ENCODE measurements at regions not wholly inside any gene's neighbourhood (a gene's known extent, or its start where the extent isn't known, plus 50 kb on each side); places are given as distances from the start of the nearest gene placed in this dataset.

- DNase-seq (ENCODE audit: low read depth): no peak
- no peaks in the 10 kb centered on the region for H3K36me3 ChIP-seq (ENCODE audit: control insufficient read depth, insufficient read depth, low read length)
- TF ChIP-seq, protein P1, sequence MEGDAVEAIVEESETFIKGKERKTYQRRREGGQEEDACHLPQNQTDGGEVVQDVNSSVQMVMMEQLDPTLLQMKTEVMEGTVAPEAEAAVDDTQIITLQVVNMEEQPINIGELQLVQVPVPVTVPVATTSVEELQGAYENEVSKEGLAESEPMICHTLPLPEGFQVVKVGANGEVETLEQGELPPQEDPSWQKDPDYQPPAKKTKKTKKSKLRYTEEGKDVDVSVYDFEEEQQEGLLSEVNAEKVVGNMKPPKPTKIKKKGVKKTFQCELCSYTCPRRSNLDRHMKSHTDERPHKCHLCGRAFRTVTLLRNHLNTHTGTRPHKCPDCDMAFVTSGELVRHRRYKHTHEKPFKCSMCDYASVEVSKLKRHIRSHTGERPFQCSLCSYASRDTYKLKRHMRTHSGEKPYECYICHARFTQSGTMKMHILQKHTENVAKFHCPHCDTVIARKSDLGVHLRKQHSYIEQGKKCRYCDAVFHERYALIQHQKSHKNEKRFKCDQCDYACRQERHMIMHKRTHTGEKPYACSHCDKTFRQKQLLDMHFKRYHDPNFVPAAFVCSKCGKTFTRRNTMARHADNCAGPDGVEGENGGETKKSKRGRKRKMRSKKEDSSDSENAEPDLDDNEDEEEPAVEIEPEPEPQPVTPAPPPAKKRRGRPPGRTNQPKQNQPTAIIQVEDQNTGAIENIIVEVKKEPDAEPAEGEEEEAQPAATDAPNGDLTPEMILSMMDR (IDR thresholded peaks at IDR 0.05; ENCODE audit: insufficient read depth, low read length, poor library complexity, severe bottlenecking): no peak
- H3K27me3 ChIP-seq (ENCODE audit: control insufficient read depth, insufficient read depth, low read length): no peaks in the 10 kb centered on the region
- H3K4me3 ChIP-seq (ENCODE audit: low read depth, low read length): no peak overlapping the region
Observed at GRCh38 chr4:35246493-35246892, 997.8 kb downstream of the ARAP2 start.

- H3K4me3 ChIP-seq (ENCODE audit: low read depth, low read length): no peak overlapping the region
- TF ChIP-seq, protein P1 (IDR thresholded peaks at IDR 0.05; ENCODE audit: insufficient read depth, low read length, poor library complexity, severe bottlenecking): no peak
- H3K27me3 ChIP-seq (ENCODE audit: control insufficient read depth, insufficient read depth, low read length): no peaks in the 10 kb centered on the region
- DNase-seq (ENCODE audit: low read depth): no peak
- H3K36me3 ChIP-seq (ENCODE audit: control insufficient read depth, insufficient read depth, low read length): no peaks in the 10 kb centered on the region
Observed at GRCh38 chr4:35247047-35247446, 997.3 kb downstream of the ARAP2 start.

DNA sequence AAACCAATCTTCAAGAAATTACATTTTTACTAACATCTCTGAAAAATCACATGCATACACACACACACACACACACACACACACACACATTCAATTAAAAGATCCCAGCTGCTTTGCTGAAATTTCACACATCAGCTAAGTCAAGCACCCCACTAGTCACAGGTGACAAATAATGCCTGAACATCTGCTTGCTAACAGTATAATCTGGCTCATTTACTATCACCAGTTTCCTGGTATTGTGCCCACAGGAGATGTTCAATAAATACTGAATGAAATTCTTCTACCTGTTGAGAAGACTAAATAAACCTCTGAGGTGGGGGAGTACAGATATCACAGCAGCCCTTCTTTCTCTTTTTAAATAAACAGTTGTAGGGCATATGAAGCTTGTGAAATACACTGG, 994.0 kb downstream of the ARAP2 start:
- Histone ChIP-seq H3K4me3 (ENCODE audit: low read depth, low read length) (no peak overlapping the region), H3K36me3 (ENCODE audit: control insufficient read depth, insufficient read depth, low read length) (no peaks in the 10 kb centered on the region), H3K27me3 (ENCODE audit: control insufficient read depth, insufficient read depth, low read length) (no peaks in the 10 kb centered on the region)
- TF ChIP-seq, protein P1 (IDR thresholded peaks at IDR 0.05; ENCODE audit: insufficient read depth, low read length, poor library complexity, severe bottlenecking): no peak
- no peak for DNase-seq (ENCODE audit: low read depth)

GRCh38 chr4:35250761-35251160, 993.6 kb downstream of the ARAP2 start:
- TF ChIP-seq, protein P1 (IDR thresholded peaks at IDR 0.05; ENCODE audit: insufficient read depth, low read length, poor library complexity, severe bottlenecking): no peak
- no peaks in the 10 kb centered on the region for H3K27me3 ChIP-seq (ENCODE audit: control insufficient read depth, insufficient read depth, low read length)
- H3K36me3 ChIP-seq (ENCODE audit: control insufficient read depth, insufficient read depth, low read length): no peaks in the 10 kb centered on the region
- peak; percentile 26 for DNase-seq (ENCODE audit: low read depth)
- H3K4me3 ChIP-seq (ENCODE audit: low read depth, low read length): no peak overlapping the region

DNA sequence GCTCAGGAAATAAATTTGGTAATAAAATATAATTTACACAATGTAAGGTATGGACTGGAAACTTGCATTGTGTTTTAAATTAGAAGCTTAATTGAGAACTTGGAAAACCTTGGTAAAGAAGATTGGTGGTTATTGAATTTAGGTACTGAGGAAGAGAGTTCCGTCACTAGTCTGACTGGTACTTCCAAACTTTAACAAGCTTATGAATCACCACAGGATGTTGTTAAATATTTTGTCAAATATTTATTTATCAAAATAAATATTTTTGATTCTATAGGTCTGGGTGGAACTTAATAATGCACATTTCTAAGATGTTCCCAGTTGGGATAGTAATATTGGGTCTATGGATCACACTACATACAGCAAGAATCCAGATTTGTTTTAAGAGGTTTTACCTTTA, 992.2 kb downstream of the ARAP2 start:
- H3K4me3 ChIP-seq (ENCODE audit: low read depth, low read length): no peak overlapping the region
- TF ChIP-seq, protein P1 (IDR thresholded peaks at IDR 0.05; ENCODE audit: insufficient read depth, low read length, poor library complexity, severe bottlenecking): no peak
- no peaks in the 10 kb centered on the region for H3K36me3 ChIP-seq (ENCODE audit: control insufficient read depth, insufficient read depth, low read length)
- H3K27me3 ChIP-seq (ENCODE audit: control insufficient read depth, insufficient read depth, low read length): no peaks in the 10 kb centered on the region
- DNase-seq (ENCODE audit: low read depth): no peak

GRCh38 chr4:35252866-35253265, 991.4 kb downstream of the ARAP2 start:
- DNase-seq (ENCODE audit: low read depth): peak; percentile 23
- no peaks in the 10 kb centered on the region for H3K27me3 ChIP-seq (ENCODE audit: control insufficient read depth, insufficient read depth, low read length)
- TF ChIP-seq, protein P1 (IDR thresholded peaks at IDR 0.05; ENCODE audit: insufficient read depth, low read length, poor library complexity, severe bottlenecking): no peak
- no peak overlapping the region for H3K4me3 ChIP-seq (ENCODE audit: low read depth, low read length)
- no peaks in the 10 kb centered on the region for H3K36me3 ChIP-seq (ENCODE audit: control insufficient read depth, insufficient read depth, low read length)

Measured in kidney epithelial cell (primary cell).